ENCODE measurements at regions not wholly inside any gene's neighbourhood (a gene's known extent, or its start where the extent isn't known, plus 50 kb on each side); places are given as distances from the start of the nearest gene placed in this dataset.
"Not testable (repeated sequence)": the region's sequence is repeated elsewhere in the genome, so short reads cannot be mapped to it uniquely, and the experiment has no call there.

DNA sequence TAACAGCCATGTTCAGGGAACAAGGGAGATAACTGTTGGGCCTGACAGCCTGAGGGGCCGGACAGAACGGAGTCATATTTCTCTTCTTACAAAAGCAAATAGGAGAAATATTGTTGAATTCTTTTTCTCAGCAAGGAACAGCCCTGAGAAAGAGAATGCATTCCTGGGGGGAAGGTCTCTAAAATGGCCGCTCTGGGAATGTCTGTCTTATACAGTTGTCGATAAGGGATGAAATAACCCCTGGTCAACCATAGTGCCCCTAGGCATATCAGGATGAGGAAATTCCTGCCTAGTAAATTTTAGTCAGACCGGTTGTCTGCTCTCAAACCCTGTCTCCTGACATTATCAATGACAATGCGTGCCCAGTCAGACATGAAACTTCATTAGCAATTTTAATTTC, 1925.5 kb downstream of the PCDH7 start:
- FAIRE-seq: no peak

DNA sequence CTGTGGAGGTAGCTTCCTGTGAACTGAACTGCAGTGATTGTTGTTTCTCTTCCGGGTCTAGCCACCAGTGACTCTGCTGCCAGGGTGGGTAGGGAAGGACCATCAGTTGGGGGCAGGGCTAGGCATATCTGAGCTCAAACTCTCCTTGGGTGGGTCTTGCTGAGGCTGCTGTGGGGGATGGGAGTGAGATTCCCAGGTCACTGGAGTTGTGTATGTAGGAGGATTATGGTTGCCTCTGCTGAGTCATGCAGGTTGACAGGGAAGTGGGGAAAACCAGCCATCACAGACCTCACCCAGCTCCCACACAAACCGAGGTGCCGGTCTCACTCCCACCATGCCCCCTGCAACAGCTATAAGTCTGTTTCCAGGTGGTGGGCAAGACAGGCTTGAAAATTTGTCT, 1937.8 kb downstream of the PCDH7 start:
- FAIRE-seq: no peak

GRCh38 chr4:32661229-32661628, 1941.1 kb downstream of the PCDH7 start:
- FAIRE-seq: peak; percentile 4

DNA sequence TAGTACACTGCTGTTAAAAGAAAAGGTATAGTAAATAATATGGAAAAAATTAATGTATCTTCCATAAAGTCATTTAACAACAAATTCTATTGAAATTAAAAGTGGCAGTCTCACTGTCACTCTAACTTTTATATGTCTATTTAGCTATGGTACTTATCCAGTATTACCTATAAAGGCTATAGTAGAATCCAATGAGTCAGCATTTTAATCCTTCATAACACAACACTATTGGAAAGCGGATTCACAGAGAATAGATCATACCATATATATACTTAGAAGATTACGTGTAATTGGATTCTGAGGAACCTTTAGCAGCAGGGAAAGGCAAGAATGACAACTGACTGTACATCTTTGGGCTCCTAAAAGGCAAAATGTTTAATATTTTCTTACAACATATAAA, 1942.6 kb downstream of the PCDH7 start:
- no peak for FAIRE-seq

DNA sequence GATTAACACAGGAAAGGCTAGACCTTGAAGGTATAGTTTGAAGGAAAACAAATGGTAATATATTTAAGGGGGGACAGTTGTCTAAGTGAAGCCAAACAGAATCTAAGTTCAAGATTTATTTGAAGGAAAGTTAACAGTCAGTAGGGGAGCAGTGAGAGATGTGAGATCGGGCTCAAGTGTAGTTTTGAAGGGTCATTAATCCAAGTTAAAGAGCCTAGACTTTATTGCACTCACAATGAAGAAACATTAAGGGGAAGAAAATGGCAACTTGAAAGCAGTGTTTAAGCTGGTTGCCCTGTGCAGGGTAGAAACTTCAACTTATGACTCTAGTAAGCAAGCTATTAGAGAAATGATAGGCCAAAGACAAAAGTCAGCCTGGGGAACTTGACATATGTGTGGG, 1952.2 kb downstream of the PCDH7 start:
- FAIRE-seq: no peak

- FAIRE-seq: no peak
These were observed 1960.8 kb downstream of the PCDH7 start for GRCh38 chr4:32680946-32681345.

GRCh38 chr4:32684160-32684559, 1964.0 kb downstream of the PCDH7 start:
- FAIRE-seq: no peak

DNA sequence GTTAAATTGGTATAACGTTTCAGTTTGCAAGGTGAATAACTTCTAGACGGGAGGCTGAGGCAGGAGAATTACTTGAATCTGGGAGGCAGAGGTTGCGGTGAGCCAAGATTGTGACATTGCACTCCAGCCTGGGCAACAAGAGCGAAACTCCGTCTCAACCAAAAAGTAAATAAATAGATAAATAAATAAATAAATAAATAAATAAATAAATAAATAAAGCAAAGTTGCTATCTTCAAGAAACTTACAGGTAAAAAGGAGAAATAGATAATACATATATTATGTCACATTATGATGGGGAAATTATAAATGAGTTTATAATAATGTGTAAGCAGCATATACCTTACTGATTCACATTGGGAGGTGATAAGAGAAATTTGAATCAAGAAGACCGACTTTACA, 1966.0 kb downstream of the PCDH7 start:
- no peak for FAIRE-seq

GRCh38 chr4:32689518-32689917, 1969.3 kb downstream of the PCDH7 start:
- FAIRE-seq: no peak

GRCh38 chr4:32697281-32697814, 1977.2 kb downstream of the PCDH7 start:
- FAIRE-seq: no peak

DNA sequence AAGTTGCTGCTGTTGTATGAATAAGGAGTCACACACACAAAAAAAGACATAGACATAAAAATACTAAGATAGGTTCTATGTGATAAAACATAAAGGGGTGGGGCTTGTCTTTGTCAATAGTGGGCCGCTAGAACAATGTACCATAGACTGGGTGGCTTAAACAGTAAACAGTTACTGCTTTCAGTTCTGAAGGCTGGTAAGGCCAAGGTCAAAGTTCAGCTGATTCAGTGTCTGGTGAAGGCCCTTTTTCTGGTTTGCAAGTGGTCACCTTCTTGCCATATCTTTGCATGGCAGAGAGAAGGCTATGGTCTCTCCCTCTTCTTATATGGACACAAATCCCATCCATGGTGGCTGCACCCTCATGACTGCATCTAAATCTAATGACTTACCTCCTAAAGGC, 1980.7 kb downstream of the PCDH7 start:
- no peak for FAIRE-seq

DNA sequence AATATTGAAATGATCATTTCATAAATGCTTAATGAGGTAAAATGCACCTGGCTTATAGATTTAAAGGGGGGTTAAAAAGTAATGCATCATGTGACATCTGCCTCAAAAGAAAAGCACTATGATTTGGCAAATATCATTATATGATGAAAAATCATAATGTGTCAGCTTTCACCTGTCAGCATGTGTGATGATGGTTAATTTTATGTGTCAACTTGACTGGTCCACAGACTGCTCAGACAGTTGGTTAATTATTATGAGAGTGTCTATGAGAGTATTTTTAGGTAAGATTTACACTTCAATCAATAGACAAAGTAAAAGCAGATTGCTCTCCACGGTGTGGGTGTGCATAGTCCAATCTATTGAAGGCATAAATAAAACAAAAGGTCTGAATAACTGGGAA, 1986.7 kb downstream of the PCDH7 start:
- FAIRE-seq: no peak

DNA sequence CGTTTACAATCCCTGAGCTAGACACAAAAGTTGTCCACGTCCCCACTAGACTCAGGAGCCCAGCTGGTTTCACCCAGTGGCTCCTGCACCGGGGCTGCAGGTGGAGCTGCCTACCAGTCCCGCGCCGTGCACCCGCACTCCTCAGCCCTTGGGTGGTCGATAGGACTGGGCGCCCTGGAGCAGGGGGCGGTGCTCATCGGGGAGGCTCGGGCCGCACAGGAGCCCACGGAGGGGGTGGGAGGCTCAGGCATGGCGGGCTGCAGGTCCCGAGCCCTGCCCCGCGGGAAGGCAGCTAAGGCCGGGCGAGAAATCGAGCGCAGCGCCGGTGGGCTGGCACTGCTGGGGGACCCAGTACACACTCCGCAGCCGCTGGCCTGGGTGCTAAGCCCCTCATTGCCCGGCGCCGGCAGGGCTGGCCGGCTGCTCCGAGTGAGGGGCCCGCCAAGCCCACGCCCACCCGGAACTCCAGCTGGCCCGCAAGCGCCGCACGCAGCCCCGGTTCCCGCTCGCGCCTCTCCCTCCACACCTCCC, 1996.0 kb downstream of the PCDH7 start:
- not testable (repeated sequence) for FAIRE-seq

GRCh38 chr4:32735856-32736590, 2015.9 kb downstream of the PCDH7 start:
- no peak for FAIRE-seq

GRCh38 chr4:32744211-32744610, 2024.0 kb downstream of the PCDH7 start:
- FAIRE-seq: no peak

GRCh38 chr4:32745351-32745750, 2025.2 kb downstream of the PCDH7 start:
- no peak for FAIRE-seq

- no peak for FAIRE-seq
These were observed 2027.9 kb downstream of the PCDH7 start for GRCh38 chr4:32748061-32748460.

DNA sequence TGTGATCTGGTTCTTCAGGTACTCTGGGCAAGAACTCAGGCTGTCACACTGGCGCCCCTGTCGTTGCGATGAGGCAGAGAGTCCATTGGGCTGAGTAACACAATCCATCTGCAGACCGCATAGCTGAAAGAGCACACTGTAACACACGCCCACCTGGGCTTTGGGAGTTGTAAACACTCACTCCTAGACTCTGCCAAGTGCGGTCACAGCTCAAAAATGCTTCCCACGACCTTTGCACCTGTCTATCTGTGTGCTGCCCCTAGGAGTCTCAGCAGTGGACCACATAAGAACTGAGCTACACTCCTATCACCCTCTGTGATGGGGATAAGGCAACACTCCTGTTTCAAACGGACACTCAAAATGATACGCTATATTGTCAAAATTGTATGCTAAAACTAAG, 2028.3 kb downstream of the PCDH7 start:
- FAIRE-seq: no peak

DNA sequence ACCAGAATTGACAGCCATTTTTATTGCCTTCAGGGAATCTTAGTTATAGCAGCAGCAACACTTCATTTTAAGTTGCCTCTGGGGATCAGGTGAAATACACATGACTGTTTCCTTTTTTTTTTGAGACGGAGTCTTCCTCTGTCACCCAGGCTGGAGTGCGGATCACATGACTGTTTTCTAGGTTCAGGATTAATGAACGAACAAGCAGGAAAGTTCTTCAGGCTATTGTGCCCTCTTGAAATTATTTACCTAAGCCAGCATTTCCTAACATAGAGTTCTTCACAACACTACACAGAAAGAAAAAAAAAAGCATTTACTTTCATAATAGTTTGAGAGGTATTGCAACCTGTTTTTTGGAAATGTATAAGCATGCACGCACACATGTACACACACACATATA, 2032.8 kb downstream of the PCDH7 start:
- no peak for FAIRE-seq

DNA sequence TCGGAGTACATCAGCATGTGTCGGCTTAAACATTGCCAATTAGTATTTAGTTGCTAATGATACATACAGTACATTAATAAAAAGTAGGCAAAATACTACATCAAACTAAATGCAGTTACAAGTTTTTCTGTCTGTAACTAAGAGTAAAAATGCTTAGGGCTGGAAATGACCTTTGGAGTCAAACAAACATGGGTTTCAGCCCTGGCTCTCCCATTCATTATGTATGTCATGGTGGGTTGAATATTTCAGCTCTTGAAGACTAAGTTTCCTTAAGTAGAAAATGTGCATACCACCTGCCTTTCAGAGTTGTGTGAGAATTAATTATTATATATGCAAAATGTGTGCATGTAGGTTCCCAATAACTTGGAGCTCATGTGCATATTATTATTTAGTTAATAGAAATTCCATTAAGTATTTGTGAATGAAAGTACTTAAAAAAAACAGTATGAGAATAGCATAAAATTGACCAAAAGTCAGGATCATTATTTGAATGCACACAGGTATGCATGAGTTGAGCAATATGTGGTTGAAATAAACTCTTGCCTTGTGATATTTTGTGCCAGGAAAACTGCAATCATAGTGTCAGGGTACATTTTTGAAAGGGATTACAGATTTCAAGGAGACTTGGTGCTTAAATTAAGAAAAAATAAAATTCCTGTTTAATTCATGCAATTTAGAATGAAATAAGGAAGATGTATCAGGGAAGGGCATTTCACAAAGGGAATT, 2048.7 kb downstream of the PCDH7 start:
- no peak for FAIRE-seq

- no peak for FAIRE-seq
These were observed 2051.3 kb downstream of the PCDH7 start for GRCh38 chr4:32771491-32771890.

DNA sequence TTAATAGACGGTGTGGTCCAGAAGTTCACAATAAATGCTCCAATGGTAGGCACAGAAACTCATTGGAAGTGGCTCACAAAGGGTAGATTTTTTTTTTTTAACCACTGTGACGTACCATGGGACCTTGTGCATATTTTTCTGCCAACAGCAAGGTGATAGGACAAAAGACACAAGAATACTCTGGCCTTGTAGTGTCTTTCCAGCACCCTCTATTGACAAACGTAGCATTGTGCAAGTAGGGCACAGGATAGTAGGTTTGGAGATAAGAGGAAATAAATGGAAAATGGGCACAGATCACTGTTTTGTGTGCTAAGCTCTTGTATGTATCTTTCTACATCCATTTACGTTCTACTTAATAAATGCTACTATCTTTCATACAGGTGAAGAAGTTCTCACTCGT, 2054.9 kb downstream of the PCDH7 start:
- FAIRE-seq: no peak

DNA sequence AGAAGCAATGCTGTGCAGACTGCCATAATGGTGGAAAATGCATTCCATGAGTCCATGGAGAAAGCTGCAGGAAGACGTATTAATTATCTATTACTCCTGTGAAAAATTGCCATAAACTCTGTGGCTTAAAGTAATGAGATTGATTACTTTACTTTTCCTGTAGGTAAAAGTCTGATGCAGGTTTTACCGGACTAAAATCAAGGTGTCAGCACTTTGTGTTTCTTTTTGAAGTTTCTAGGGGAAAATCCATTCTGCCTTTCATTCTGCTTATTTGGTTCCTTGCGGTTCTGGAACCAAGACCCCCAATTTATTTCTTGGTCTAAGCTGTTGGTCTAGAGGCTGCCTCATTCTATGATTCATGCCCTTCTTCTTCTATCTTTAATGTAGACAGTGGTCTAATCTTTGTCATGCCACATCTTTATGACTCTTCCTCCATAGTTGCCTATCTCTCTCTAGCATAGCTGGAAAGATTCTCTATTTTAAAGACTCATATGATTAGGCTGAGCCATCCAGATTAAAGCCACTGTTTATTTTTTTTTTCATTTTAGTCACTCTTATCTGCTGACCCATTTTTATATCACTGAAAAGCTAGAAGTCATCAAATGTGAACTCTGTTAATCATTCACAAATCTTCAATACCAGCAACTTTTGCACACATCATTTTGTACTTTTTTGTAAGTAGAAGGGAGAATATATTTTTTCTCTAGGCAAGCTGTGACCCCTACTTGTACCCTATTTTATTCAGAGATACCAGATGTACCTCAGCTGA, 2056.4 kb downstream of the PCDH7 start:
- no peak for FAIRE-seq

All from endometrium (tissue), 2 donors.